ENCODE measurements at regions not wholly inside any gene's neighbourhood (a gene's known extent, or its start where the extent isn't known, plus 50 kb on each side); places are given as distances from the start of the nearest gene placed in this dataset.

- no peak for TF ChIP-seq TEAD4 (CRISPR knock-in tag; IDR thresholded peaks at IDR 0.05)
- no peak for TF ChIP-seq MYBL2 (CRISPR knock-in tag; IDR thresholded peaks at IDR 0.05)
Measured at GRCh38 chr10:88184543-88185297, 321.3 kb downstream of the PTEN start (continued).

GRCh38 chr10:88185830-88186229 is 322.4 kb downstream of the PTEN start:
- H3K4me3 Mint-ChIP-seq, result no peak overlapping the region
- ChIA-PET POLR2A (no interaction called here), CTCF (no interaction called here)
- no peak for TF ChIP-seq OVOL2 (CRISPR knock-in tag; IDR thresholded peaks at IDR 0.05; ENCODE audit: borderline replicate concordance)
- H3K27ac Mint-ChIP-seq, result no peak overlapping the region
- no peaks in the 10 kb centered on the region for H3K36me3 Mint-ChIP-seq
- no peaks in the 10 kb centered on the region for H3K9me3 Mint-ChIP-seq
- no peak for ATAC-seq
- H3K4me1 Mint-ChIP-seq, result no peaks in the 10 kb centered on the region
- no peak for DNase-seq (ENCODE audit: low spot score)
- no peaks in the 10 kb centered on the region for H3K27me3 Mint-ChIP-seq (ENCODE audit: low read depth)

- Mint-ChIP-seq H3K27me3 (ENCODE audit: low read depth) (no peaks in the 10 kb centered on the region), H3K36me3 (no peaks in the 10 kb centered on the region), H3K9me3 (no peaks in the 10 kb centered on the region), H3K27ac (no peak overlapping the region), H3K4me1 (no peaks in the 10 kb centered on the region), H3K4me3 (no peak overlapping the region)
- TF ChIP-seq NR1H2 (CRISPR knock-in tag; IDR thresholded peaks at IDR 0.05) (no peak), ZNF121 (CRISPR knock-in tag; IDR thresholded peaks at IDR 0.05) (no peak), NFE2L1 (CRISPR knock-in tag; IDR thresholded peaks at IDR 0.05) (no peak), AFF4 (CRISPR knock-in tag; IDR thresholded peaks at IDR 0.05; ENCODE audit: borderline replicate concordance) (no peak), ZNF263 (CRISPR knock-in tag; IDR thresholded peaks at IDR 0.05; ENCODE audit: low read depth) (no peak), FOXP4 (CRISPR knock-in tag; IDR thresholded peaks at IDR 0.05) (no peak), STAT6 (CRISPR knock-in tag; conservative IDR thresholded peaks at IDR 0.05; ENCODE audit: low read depth) (no peak), ZNF317 (CRISPR knock-in tag; IDR thresholded peaks at IDR 0.05; ENCODE audit: borderline replicate concordance, low read depth) (no peak), TCF7 (CRISPR knock-in tag; IDR thresholded peaks at IDR 0.05; ENCODE audit: low read depth) (no peak), GABPB1 (CRISPR knock-in tag; IDR thresholded peaks at IDR 0.05) (no peak), E2F1 (CRISPR knock-in tag; IDR thresholded peaks at IDR 0.05) (no peak)
- POLR2A ChIA-PET, result no interaction called here
- ATAC-seq (no peak), DNase-seq (ENCODE audit: low spot score) (no peak)
- CTCF ChIA-PET, result no interaction called here
Measured at GRCh38 chr10:88186335-88186734, 322.9 kb downstream of the PTEN start.
